ENCODE measurements at regions not wholly inside any gene's neighbourhood (a gene's known extent, or its start where the extent isn't known, plus 50 kb on each side); places are given as distances from the start of the nearest gene placed in this dataset.

DNA sequence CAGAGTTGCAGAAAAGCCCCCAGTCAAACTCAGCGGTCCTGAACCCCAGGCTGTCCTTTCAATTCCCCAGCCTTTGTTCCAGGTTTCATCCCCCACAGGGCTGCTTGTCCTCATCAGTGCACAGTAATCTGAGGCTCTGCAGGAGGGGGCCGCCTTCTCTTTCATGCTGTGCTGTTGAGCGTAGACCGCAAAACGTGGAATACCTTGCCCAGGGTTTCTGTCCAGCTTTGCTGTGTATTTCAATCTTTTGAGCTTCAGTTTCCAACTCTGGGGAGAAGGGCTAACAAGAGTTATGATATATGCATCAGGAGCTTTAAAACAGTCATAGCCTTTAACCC, 64.8 kb downstream of the FAM43A start:
- TF ChIP-seq, protein P1, sequence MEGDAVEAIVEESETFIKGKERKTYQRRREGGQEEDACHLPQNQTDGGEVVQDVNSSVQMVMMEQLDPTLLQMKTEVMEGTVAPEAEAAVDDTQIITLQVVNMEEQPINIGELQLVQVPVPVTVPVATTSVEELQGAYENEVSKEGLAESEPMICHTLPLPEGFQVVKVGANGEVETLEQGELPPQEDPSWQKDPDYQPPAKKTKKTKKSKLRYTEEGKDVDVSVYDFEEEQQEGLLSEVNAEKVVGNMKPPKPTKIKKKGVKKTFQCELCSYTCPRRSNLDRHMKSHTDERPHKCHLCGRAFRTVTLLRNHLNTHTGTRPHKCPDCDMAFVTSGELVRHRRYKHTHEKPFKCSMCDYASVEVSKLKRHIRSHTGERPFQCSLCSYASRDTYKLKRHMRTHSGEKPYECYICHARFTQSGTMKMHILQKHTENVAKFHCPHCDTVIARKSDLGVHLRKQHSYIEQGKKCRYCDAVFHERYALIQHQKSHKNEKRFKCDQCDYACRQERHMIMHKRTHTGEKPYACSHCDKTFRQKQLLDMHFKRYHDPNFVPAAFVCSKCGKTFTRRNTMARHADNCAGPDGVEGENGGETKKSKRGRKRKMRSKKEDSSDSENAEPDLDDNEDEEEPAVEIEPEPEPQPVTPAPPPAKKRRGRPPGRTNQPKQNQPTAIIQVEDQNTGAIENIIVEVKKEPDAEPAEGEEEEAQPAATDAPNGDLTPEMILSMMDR (IDR thresholded peaks at IDR 0.05): no peak
- TF ChIP-seq POLR2A (IDR thresholded peaks at IDR 0.05): no peak
- no peaks in the 10 kb centered on the region for H3K36me3 ChIP-seq (ENCODE audit: low read depth, missing control alignments)
- intact Hi-C loops (cut with DNase I; ENCODE audit: low total_unique reads): no loop called here
- H3K27ac ChIP-seq: no peak overlapping the region
- H3K4me1 ChIP-seq: peaks cover 9% of the 10 kb centered on the region
- no peaks in the 10 kb centered on the region for H3K9me3 ChIP-seq
- 66 to 70% methylated on average over 5 of the region's 5 CpGs for WGBS, 2 donors
- no peak for DNase-seq
- H3K4me3 ChIP-seq: no peak overlapping the region
- no peaks in the 10 kb centered on the region for H3K27me3 ChIP-seq

DNA sequence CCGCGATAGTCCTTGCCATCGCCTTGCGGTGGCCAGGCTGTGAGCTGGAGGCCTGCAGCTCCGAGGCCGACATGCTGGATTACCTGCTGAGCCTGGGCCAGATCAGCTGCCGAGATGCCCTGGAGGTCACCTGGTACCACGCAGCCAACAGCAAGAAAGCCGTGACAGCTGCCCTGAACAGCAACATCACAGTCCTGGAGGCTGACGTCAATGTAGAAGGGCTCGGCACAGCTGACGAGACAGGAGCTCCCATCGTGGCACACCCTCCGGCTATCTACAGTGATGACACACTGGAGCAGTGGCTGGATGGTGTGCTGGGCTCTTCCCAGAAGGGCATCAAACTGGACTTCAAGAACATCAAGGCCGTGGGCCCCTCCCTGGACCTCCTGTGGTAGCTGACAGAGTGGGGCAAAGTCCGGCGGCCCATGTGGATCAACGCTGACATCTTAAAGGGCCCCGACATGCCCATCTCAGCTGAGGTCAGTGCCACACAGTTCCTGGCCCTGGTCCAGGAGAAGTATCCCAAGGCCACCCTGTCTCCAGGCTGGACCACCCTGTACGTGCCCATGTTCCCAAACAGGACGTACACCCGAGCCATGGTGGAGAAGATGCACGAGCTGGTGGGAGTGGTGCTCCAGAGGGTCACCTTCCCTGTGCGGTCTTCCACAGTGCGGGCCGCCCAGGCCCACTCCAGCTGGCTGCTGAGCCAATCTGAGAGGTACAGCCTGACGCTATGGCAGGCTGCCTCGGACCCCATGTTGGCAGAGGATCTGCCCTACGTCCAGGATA, 70.2 kb downstream of the FAM43A start:
- Histone ChIP-seq H3K27ac (no peak overlapping the region), H3K4me1 (peaks cover 9% of the 10 kb centered on the region), H3K27me3 (no peaks in the 10 kb centered on the region), H3K4me3 (no peak overlapping the region), H3K36me3 (ENCODE audit: low read depth, missing control alignments) (no peaks in the 10 kb centered on the region), H3K9me3 (no peaks in the 10 kb centered on the region)
- 95% methylated on average over 29 of the region's 29 CpGs; no CpG with 5 or more reads in 1 of the 2 donors for WGBS, 2 donors
- DNase-seq: no peak
- intact Hi-C loops (cut with DNase I; ENCODE audit: low total_unique reads): no loop called here
- TF ChIP-seq, protein P1 (IDR thresholded peaks at IDR 0.05): no peak
- no peak for TF ChIP-seq POLR2A (IDR thresholded peaks at IDR 0.05)

GRCh38 chr3:194756460-194756779, 70.7 kb downstream of the FAM43A start:
- no peak for TF ChIP-seq POLR2A (IDR thresholded peaks at IDR 0.05)
- TF ChIP-seq, protein P1 (IDR thresholded peaks at IDR 0.05): no peak
- no peaks in the 10 kb centered on the region for H3K27me3 ChIP-seq
- intact Hi-C loops (cut with DNase I; ENCODE audit: low total_unique reads): no loop called here
- no peaks in the 10 kb centered on the region for H3K9me3 ChIP-seq
- no peak overlapping the region for H3K27ac ChIP-seq
- H3K4me1 ChIP-seq: peaks cover 14% of the 10 kb centered on the region
- H3K4me3 ChIP-seq: no peak overlapping the region
- WGBS, 2 donors: 69 to 75% methylated on average over 4 of the region's 4 CpGs
- DNase-seq: no peak
- no peaks in the 10 kb centered on the region for H3K36me3 ChIP-seq (ENCODE audit: low read depth, missing control alignments)

- intact Hi-C loops (cut with DNase I; ENCODE audit: low total_unique reads): no loop called here
- H3K9me3 ChIP-seq: no peaks in the 10 kb centered on the region
- WGBS, 2 donors: 32 to 70% methylated on average over 5 to 10 of the region's 10 CpGs
- no peaks in the 10 kb centered on the region for H3K27me3 ChIP-seq
- no peak for DNase-seq
- peaks cover 16% of the 10 kb centered on the region for H3K4me1 ChIP-seq
- H3K4me3 ChIP-seq: no peak overlapping the region
- TF ChIP-seq, protein P1 (IDR thresholded peaks at IDR 0.05): no peak
- no peak for TF ChIP-seq POLR2A (IDR thresholded peaks at IDR 0.05)
- peak overlapping the region in 1 of 2 donors; percentile 60 for H3K27ac ChIP-seq
- no peaks in the 10 kb centered on the region for H3K36me3 ChIP-seq (ENCODE audit: low read depth, missing control alignments)
These were observed 71.2 kb downstream of the FAM43A start for GRCh38 chr3:194756791-194757325.

GRCh38 chr3:194757647-194758061, 72.0 kb downstream of the FAM43A start:
- Histone ChIP-seq H3K4me3 (no peak overlapping the region), H3K9me3 (no peaks in the 10 kb centered on the region), H3K4me1 (peaks cover 16% of the 10 kb centered on the region), H3K27ac (peak overlapping the region in 1 of 2 donors; percentile 60), H3K27me3 (no peaks in the 10 kb centered on the region), H3K36me3 (ENCODE audit: low read depth, missing control alignments) (no peaks in the 10 kb centered on the region)
- no peak for TF ChIP-seq POLR2A (IDR thresholded peaks at IDR 0.05)
- TF ChIP-seq, protein P1 (IDR thresholded peaks at IDR 0.05): no peak
- DNase-seq: peak; percentile 63
- 39 to 64% methylated on average over 2 of the region's 2 CpGs for WGBS, 2 donors
- intact Hi-C loops (cut with DNase I; ENCODE audit: low total_unique reads): no loop called here

All from testis (tissue), 2 donors.